HEK293T (cell line): ENCODE measurements at regions not wholly inside any gene's neighbourhood (a gene's known extent, or its start where the extent isn't known, plus 50 kb on each side); places are given as distances from the start of the nearest gene placed in this dataset.

Experiments
- BHLHE40 ChIP-seq: fragments of 450-650 bp; IDR thresholded peaks from 2 replicates; pipeline ENCODE4 v1.6.1; 2016; ENCODE audit warnings: mild to moderate bottlenecking, moderate library complexity, borderline replicate concordance
- CTBP1 ChIP-seq: fragments of 450-650 bp; IDR thresholded peaks from 2 replicates; pipeline ENCODE4 v1.6.1; 2016; ENCODE audit warnings: borderline replicate concordance
- ELF4 ChIP-seq: fragments of 450-650 bp; IDR thresholded peaks from 2 replicates; pipeline ENCODE4 v1.6.1; 2017; ENCODE audit warnings: antibody characterized with exemption
- FOXA1 ChIP-seq: fragments of 450-650 bp; IDR thresholded peaks from 2 replicates; pipeline ENCODE4 v1.6.1; 2016; ENCODE audit warnings: mild to moderate bottlenecking
- FOXK2 ChIP-seq: fragments of 450-650 bp; IDR thresholded peaks from 2 replicates; pipeline ENCODE4 v1.6.1; 2016; ENCODE audit warnings: mild to moderate bottlenecking
- FOXM1 ChIP-seq: fragments of 450-650 bp; IDR thresholded peaks from 2 replicates; pipeline ENCODE4 v1.6.1; 2017; ENCODE audit warnings: mild to moderate bottlenecking, borderline replicate concordance
- HDGF ChIP-seq: fragments of 450-650 bp; IDR thresholded peaks from 2 replicates; pipeline ENCODE4 v1.6.1; 2017; ENCODE audit warnings: antibody characterized with exemption, borderline replicate concordance
- L3MBTL2 ChIP-seq: fragments of 450-650 bp; conservative IDR thresholded peaks from 2 replicates; pipeline ENCODE4 v1.6.1; 2016; ENCODE audit warnings: mild to moderate bottlenecking
- NFRKB ChIP-seq: fragments of 450-650 bp; IDR thresholded peaks from 2 replicates; pipeline ENCODE4 v1.6.1; 2016; ENCODE audit warnings: mild to moderate bottlenecking, moderate library complexity
- PKNOX1 ChIP-seq: fragments of 450-650 bp; IDR thresholded peaks from 2 replicates; pipeline ENCODE4 v1.6.1; 2016
- SP1 ChIP-seq: fragments of 450-650 bp; IDR thresholded peaks from 2 replicates; pipeline ENCODE4 v1.6.1; 2017
- SUZ12 ChIP-seq: fragments of 450-650 bp; IDR thresholded peaks from 2 replicates; pipeline ENCODE4 v1.6.1; 2016; ENCODE audit warnings: mild to moderate bottlenecking
- TARDBP ChIP-seq: fragments of 450-650 bp; IDR thresholded peaks from 2 replicates; pipeline ENCODE4 v1.6.1; 2016
- ZNF384 ChIP-seq: fragments of 450-650 bp; IDR thresholded peaks from 2 replicates; pipeline ENCODE4 v1.6.1; 2016

- no peak for TF ChIP-seq SP1
- TF ChIP-seq L3MBTL2 = no peak
- TF ChIP-seq FOXA1 = no peak
- no peak for TF ChIP-seq FOXM1
- TF ChIP-seq ELF4 = no peak
- TF ChIP-seq PKNOX1 = no peak
- TF ChIP-seq HDGF = no peak
- no peak for TF ChIP-seq CTBP1
- TF ChIP-seq TARDBP = no peak
- TF ChIP-seq NFRKB = no peak
- no peak for TF ChIP-seq BHLHE40
- TF ChIP-seq SUZ12 = no peak
- no peak for TF ChIP-seq FOXK2
- TF ChIP-seq ZNF384 = no peak
These were observed 65.4 kb upstream of the GLS start for GRCh38 chr2:190815226-190815625.
